K562 (cell line): ENCODE measurements at regions not wholly inside any gene's neighbourhood (a gene's known extent, or its start where the extent isn't known, plus 50 kb on each side); places are given as distances from the start of the nearest gene placed in this dataset.

Source experiments
- DLX4 ChIP-seq: fragments of 250-450 bp; sonication (Bioruptor Pico); IDR thresholded peaks from 2 replicates; pipeline ENCODE4 v1.6.1; 2021; ENCODE audit warnings: mild to moderate bottlenecking
- ELK3 ChIP-seq: fragments of 450-650 bp; formaldehyde crosslinking; IDR thresholded peaks from 2 replicates; pipeline ENCODE4 v1.4.0; 2020; ENCODE audit warnings: mild to moderate bottlenecking
- MCM3 ChIP-seq: fragments of 450-650 bp; IDR thresholded peaks from 2 replicates; pipeline ENCODE4 v1.6.1; 2016
- MEIS2 ChIP-seq: fragments of 450-650 bp; IDR thresholded peaks from 2 replicates; pipeline ENCODE4 v1.6.1; 2014; ENCODE audit warnings: mild to moderate bottlenecking; ENCODE audit not compliant: partially characterized antibody
- NCOA1 ChIP-seq: fragments of 450-650 bp; IDR thresholded peaks from 2 replicates; pipeline ENCODE4 v1.6.1; 2016; ENCODE audit warnings: low read depth
- PHB2 ChIP-seq: fragments of 450-650 bp; IDR thresholded peaks from 2 replicates; pipeline ENCODE4 v1.6.1; 2017; ENCODE audit warnings: low read depth
- RAD51 ChIP-seq: fragments of 450-650 bp; IDR thresholded peaks from 2 replicates; pipeline ENCODE4 v1.7.1; 2016; ENCODE audit warnings: low read depth, mild to moderate bottlenecking, borderline replicate concordance
- SP2 ChIP-seq: IDR thresholded peaks from 2 replicates; pipeline ENCODE4 v1.6.1; 2011; ENCODE audit warnings: mild to moderate bottlenecking, low read depth, low read length, moderate library complexity; ENCODE audit not compliant: poor library complexity, severe bottlenecking; ENCODE audit errors: extremely low read depth
- TFAP4 ChIP-seq: sonication (generic); formaldehyde crosslinking; IDR thresholded peaks from 2 replicates; pipeline ENCODE4 v1.8.0; 2022; ENCODE audit warnings: missing genetic modification reagents, mild to moderate bottlenecking, moderate library complexity, borderline replicate concordance
- ZBTB40 ChIP-seq, 2 experiments: fragments of 450-650 bp in 1 of 2; sonication (generic) in 1 of 2; formaldehyde crosslinking in 1 of 2; IDR thresholded peaks; 2 replicates each; pipeline versions ENCODE4 v1.7.1 to v1.9.0; 2016 to 2022; ENCODE audit warnings: inconsistent platforms in 1 of 2, mild to moderate bottlenecking in 1 of 2, missing genetic modification reagents in 1 of 2
- ZBTB9 ChIP-seq: fragments of 450-650 bp; formaldehyde crosslinking; IDR thresholded peaks from 2 replicates; pipeline ENCODE4 v1.4.0; 2020; ENCODE audit warnings: mild to moderate bottlenecking, moderate library complexity
- ZNF197 ChIP-seq: fragments of 200-800 bp; sonication (Bioruptor generic); IDR thresholded peaks from 2 replicates; pipeline ENCODE4 v1.6.1; 2016; ENCODE audit warnings: low read depth, missing genetic modification characterization, missing compliant biosample characterization
- ZNF217 ChIP-seq: sonication (generic); formaldehyde crosslinking; IDR thresholded peaks from 2 replicates; pipeline ENCODE4 v1.8.0; 2022; ENCODE audit warnings: mild to moderate bottlenecking, missing genetic modification reagents
- ZNF311 ChIP-seq: fragments of 250-450 bp; sonication (Bioruptor Pico); IDR thresholded peaks from 2 replicates; pipeline ENCODE4 v1.4.0; 2020; ENCODE audit warnings: mild to moderate bottlenecking, moderate library complexity
- ZNF431 ChIP-seq: sonication (generic); formaldehyde crosslinking; IDR thresholded peaks from 2 replicates; pipeline ENCODE4 v1.8.0; 2022; ENCODE audit warnings: mild to moderate bottlenecking, missing genetic modification reagents
- ZNF778 ChIP-seq: fragments of 450-650 bp; formaldehyde crosslinking; IDR thresholded peaks from 2 replicates; pipeline ENCODE4 v1.4.0; 2020; ENCODE audit warnings: mild to moderate bottlenecking, moderate library complexity

GRCh38 chr7:106774213-106774767, 90.8 kb upstream of the PIK3CG start (continued):
- TF ChIP-seq ZBTB40 (IDR thresholded peaks at IDR 0.05): no peak
- no peak for TF ChIP-seq ZBTB40 (CRISPR knock-in tag; IDR thresholded peaks at IDR 0.05)
- TF ChIP-seq ZNF431 (CRISPR knock-in tag): no peak
- no peak for TF ChIP-seq TFAP4 (CRISPR knock-in tag)
- no peak for TF ChIP-seq ZNF197
- TF ChIP-seq ZNF778 (CRISPR knock-in tag): 0 out of 2 replicates have a peak, but pooled peaks have one; percentile 93
- no peak; the same call in 1 of the 2 replicates for TF ChIP-seq PHB2
- TF ChIP-seq MCM3: no peak
- TF ChIP-seq ZNF217 (CRISPR knock-in tag): no peak
- TF ChIP-seq DLX4 (CRISPR knock-in tag): no peak
- no peak; the same call in 1 of the 2 replicates for TF ChIP-seq RAD51
- no peak for TF ChIP-seq SP2
- TF ChIP-seq ZBTB9 (CRISPR knock-in tag): peak; percentile 89
- TF ChIP-seq NCOA1: no peak
- peak; percentile 89; the same call in 1 of the 2 replicates for TF ChIP-seq ELK3 (CRISPR knock-in tag)
- TF ChIP-seq ZNF311: peak; percentile 84
- TF ChIP-seq MEIS2: no peak
